ENCODE measurements at regions not wholly inside any gene's neighbourhood (a gene's known extent, or its start where the extent isn't known, plus 50 kb on each side); places are given as distances from the start of the nearest gene placed in this dataset.

- no peak for DNase-seq
Observed at GRCh38 chr12:111174251-111174960, 194.5 kb downstream of the PHETA1 start.

GRCh38 chr12:111173836-111174235, 195.1 kb downstream of the PHETA1 start:
- DNase-seq = no peak

- no peak for DNase-seq
Observed at GRCh38 chr12:111173391-111173790, 195.5 kb downstream of the PHETA1 start.

GRCh38 chr12:111172786-111173185, 196.1 kb downstream of the PHETA1 start:
- no peak for DNase-seq

- no peak for DNase-seq
Observed at GRCh38 chr12:111171832-111172231, 197.1 kb downstream of the PHETA1 start.

GRCh38 chr12:111171345-111171744, 197.6 kb downstream of the PHETA1 start:
- DNase-seq = no peak

- no peak for DNase-seq
Observed at GRCh38 chr12:111170543-111170942, 198.4 kb downstream of the PHETA1 start.

- DNase-seq = no peak
Observed at GRCh38 chr12:111169456-111169855, 199.4 kb downstream of the PHETA1 start.

GRCh38 chr12:111169032-111169431, 199.9 kb downstream of the PHETA1 start:
- DNase-seq = no peak

GRCh38 chr12:111168009-111168900, 200.6 kb downstream of the PHETA1 start:
- no peak for DNase-seq

- peak; percentile 88 for DNase-seq
Observed at GRCh38 chr12:111166779-111167540, 201.9 kb downstream of the PHETA1 start.

GRCh38 chr12:111164833-111165525, 203.9 kb downstream of the PHETA1 start:
- no peak for DNase-seq

GRCh38 chr12:111163422-111163821, 205.5 kb downstream of the PHETA1 start:
- DNase-seq = no peak

GRCh38 chr12:111161898-111162297, 207.0 kb downstream of the PHETA1 start:
- DNase-seq = no peak

GRCh38 chr12:111160350-111161241, 208.3 kb downstream of the PHETA1 start:
- peak; percentile 92 for DNase-seq

GRCh38 chr12:111158992-111159391, 209.9 kb downstream of the PHETA1 start:
- DNase-seq = no peak

GRCh38 chr12:111157486-111157885, 211.4 kb downstream of the PHETA1 start:
- no peak for DNase-seq

- DNase-seq = no peak
Observed at GRCh38 chr12:111156304-111156703, 212.6 kb downstream of the PHETA1 start.

GRCh38 chr12:111155521-111155920, 213.4 kb downstream of the PHETA1 start:
- no peak for DNase-seq

- no peak for DNase-seq
Observed at GRCh38 chr12:111155020-111155419, 213.9 kb downstream of the PHETA1 start.

All from tongue (tissue), 1 donor.